ENCODE measurements at regions not wholly inside any gene's neighbourhood (a gene's known extent, or its start where the extent isn't known, plus 50 kb on each side); places are given as distances from the start of the nearest gene placed in this dataset.
"Not testable (repeated sequence)": the region's sequence is repeated elsewhere in the genome, so short reads cannot be mapped to it uniquely, and the experiment has no call there.

DNA sequence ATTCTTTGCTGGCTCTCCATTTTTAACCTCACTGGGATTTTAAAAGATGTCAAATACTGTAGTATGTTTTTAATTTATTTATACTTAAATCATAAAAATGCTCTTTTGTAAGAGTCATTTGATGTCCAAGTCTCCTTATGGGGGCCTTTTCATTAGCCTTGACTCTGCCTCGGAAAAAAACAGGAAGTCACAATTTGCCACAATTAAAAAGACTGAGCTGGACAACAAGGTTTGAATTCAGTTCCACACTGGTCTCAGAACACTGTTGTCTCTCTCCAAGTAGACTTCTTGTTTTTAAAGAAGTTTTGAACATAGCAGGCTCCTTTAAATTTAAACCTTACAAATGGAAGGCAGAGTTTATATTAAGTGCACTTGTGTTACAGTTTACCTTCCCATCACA, 444.2 kb downstream of the ACTL7B start:
- Mint-ChIP-seq H3K36me3 (no peaks in the 10 kb centered on the region), H3K27me3 (no peaks in the 10 kb centered on the region), H3K9me3 (ENCODE audit: low read depth) (no peaks in the 10 kb centered on the region), H3K4me1 (no peaks in the 10 kb centered on the region), H3K4me3 (no peak overlapping the region), H3K27ac (no peak overlapping the region)
- CTCF ChIA-PET, result no interaction called here
- DNase-seq (no peak), ATAC-seq (no peak)

- ATAC-seq (no peak), DNase-seq (no peak)
- H3K4me1 Mint-ChIP-seq, result no peaks in the 10 kb centered on the region
- H3K36me3 Mint-ChIP-seq, result no peaks in the 10 kb centered on the region
- H3K9me3 Mint-ChIP-seq (ENCODE audit: low read depth), result peaks cover 2% of the 10 kb centered on the region
- no peak overlapping the region for H3K27ac Mint-ChIP-seq
- H3K4me3 Mint-ChIP-seq, result no peak overlapping the region
- CTCF ChIA-PET, result no interaction called here
- no peaks in the 10 kb centered on the region for H3K27me3 Mint-ChIP-seq
These were observed 445.6 kb downstream of the ACTL7B start for GRCh38 chr9:108410161-108410560.

DNA sequence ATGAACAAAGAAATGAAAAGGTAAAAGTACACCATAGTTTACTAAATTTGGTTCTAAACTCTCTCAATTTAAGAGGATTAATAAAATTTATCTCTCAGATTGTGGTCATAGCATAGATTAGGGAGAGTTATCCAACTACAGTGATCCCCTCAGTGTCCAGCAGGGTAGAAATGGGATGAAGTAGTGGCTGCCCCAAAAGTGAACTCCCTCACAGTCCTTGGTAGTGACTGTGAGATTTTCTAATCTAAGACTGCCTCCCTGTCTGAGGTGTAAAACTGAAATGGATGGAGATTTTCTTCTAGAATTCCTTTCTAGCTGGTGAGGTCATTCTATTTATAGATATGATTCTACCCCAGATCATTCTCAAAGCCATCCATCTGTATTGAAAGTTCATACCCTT, 455.5 kb downstream of the ACTL7B start:
- DNase-seq, result no peak

GRCh38 chr9:108399851-108400250, 455.9 kb downstream of the ACTL7B start:
- Mint-ChIP-seq H3K27me3 (no peaks in the 10 kb centered on the region), H3K27ac (no peak overlapping the region), H3K4me1 (no peaks in the 10 kb centered on the region), H3K9me3 (ENCODE audit: low read depth) (no peaks in the 10 kb centered on the region), H3K4me3 (no peak overlapping the region), H3K36me3 (no peaks in the 10 kb centered on the region)
- CTCF ChIA-PET, result no interaction called here
- ATAC-seq, result no peak
- DNase-seq, result no peak

More for the DNA sequence above, 455.5 kb downstream of the ACTL7B start:
- ATAC-seq, result no peak
- Mint-ChIP-seq H3K27ac (no peak overlapping the region), H3K36me3 (no peaks in the 10 kb centered on the region), H3K4me1 (no peaks in the 10 kb centered on the region), H3K9me3 (ENCODE audit: low read depth) (peaks cover 2% of the 10 kb centered on the region), H3K27me3 (no peaks in the 10 kb centered on the region), H3K4me3 (no peak overlapping the region)
- CTCF ChIA-PET, result no interaction called here

- Mint-ChIP-seq H3K27ac (no peak overlapping the region), H3K4me1 (no peaks in the 10 kb centered on the region), H3K4me3 (no peak overlapping the region), H3K9me3 (ENCODE audit: low read depth) (no peaks in the 10 kb centered on the region), H3K27me3 (no peaks in the 10 kb centered on the region), H3K36me3 (no peaks in the 10 kb centered on the region)
- DNase-seq (no peak), ATAC-seq (no peak)
- CTCF ChIA-PET, result no interaction called here
These were observed 458.5 kb downstream of the ACTL7B start for GRCh38 chr9:108397286-108397685.

DNA sequence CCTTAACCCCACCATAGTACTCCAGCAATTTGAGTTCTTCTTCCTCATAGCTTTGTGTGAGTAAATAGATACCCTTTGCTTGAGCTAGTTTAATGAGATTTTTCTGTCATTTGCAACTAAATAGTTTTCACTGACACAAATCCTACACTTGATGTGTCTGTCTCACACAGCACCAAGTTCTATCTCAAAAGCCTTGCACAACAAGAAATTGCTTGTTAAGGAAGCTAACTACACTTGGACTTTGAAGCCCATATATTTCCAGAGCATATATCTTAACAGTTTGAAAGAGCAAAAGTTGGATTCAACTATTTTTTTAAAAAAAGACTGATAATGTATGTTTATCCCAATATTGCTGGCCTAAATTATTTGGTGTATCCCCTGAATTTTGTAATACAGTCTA, 459.2 kb downstream of the ACTL7B start:
- DNase-seq (no peak), ATAC-seq (no peak)
- H3K4me1 Mint-ChIP-seq, result no peaks in the 10 kb centered on the region
- H3K27me3 Mint-ChIP-seq, result no peaks in the 10 kb centered on the region
- no peak overlapping the region for H3K27ac Mint-ChIP-seq
- no peaks in the 10 kb centered on the region for H3K9me3 Mint-ChIP-seq (ENCODE audit: low read depth)
- H3K36me3 Mint-ChIP-seq, result no peaks in the 10 kb centered on the region
- H3K4me3 Mint-ChIP-seq, result no peak overlapping the region
- CTCF ChIA-PET, result no interaction called here

GRCh38 chr9:108396193-108396592, 459.6 kb downstream of the ACTL7B start:
- H3K27me3 Mint-ChIP-seq, result no peaks in the 10 kb centered on the region
- no peak for DNase-seq
- no peak overlapping the region for H3K4me3 Mint-ChIP-seq
- H3K4me1 Mint-ChIP-seq, result no peaks in the 10 kb centered on the region
- no peaks in the 10 kb centered on the region for H3K36me3 Mint-ChIP-seq
- H3K9me3 Mint-ChIP-seq (ENCODE audit: low read depth), result no peaks in the 10 kb centered on the region
- CTCF ChIA-PET, result no interaction called here
- no peak overlapping the region for H3K27ac Mint-ChIP-seq
- no peak for ATAC-seq

DNA sequence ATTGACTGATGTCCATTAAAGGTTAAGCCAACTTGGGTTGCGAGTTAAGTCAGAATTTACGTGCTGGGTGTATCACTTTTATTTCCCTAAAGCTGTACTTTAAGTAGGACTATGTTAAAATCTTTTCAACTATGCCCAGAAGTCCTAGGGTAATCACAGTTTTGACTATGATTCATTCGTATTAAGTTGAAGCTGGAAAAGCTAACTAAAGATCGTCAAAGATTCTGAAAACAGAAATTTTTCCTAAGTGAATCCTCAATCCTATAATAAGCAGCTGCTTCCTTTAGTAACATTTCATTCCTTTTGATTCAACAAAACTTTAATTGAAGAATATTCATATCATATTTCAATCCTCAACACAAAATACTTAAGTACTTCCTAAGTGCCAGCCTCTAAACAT, 460.4 kb downstream of the ACTL7B start:
- Mint-ChIP-seq H3K27me3 (no peaks in the 10 kb centered on the region), H3K4me1 (no peaks in the 10 kb centered on the region), H3K4me3 (no peak overlapping the region), H3K9me3 (ENCODE audit: low read depth) (no peaks in the 10 kb centered on the region), H3K36me3 (no peaks in the 10 kb centered on the region), H3K27ac (no peak overlapping the region)
- no peak for DNase-seq
- ATAC-seq, result no peak
- CTCF ChIA-PET, result no interaction called here

GRCh38 chr9:108394726-108395125, 461.1 kb downstream of the ACTL7B start:
- ATAC-seq (no peak), DNase-seq (no peak)
- Mint-ChIP-seq H3K4me1 (no peaks in the 10 kb centered on the region), H3K27me3 (no peaks in the 10 kb centered on the region), H3K4me3 (no peak overlapping the region), H3K27ac (no peak overlapping the region), H3K36me3 (no peaks in the 10 kb centered on the region), H3K9me3 (ENCODE audit: low read depth) (no peaks in the 10 kb centered on the region)
- CTCF ChIA-PET, result no interaction called here

GRCh38 chr9:108393481-108394001, 462.2 kb downstream of the ACTL7B start:
- H3K4me1 Mint-ChIP-seq, H3K36me3 Mint-ChIP-seq, DNase-seq: not testable (repeated sequence)

GRCh38 chr9:108392877-108393276, 462.9 kb downstream of the ACTL7B start:
- no peak overlapping the region for H3K4me3 Mint-ChIP-seq
- no peak overlapping the region for H3K27ac Mint-ChIP-seq
- DNase-seq, result no peak
- CTCF ChIA-PET, result no interaction called here
- H3K36me3 Mint-ChIP-seq, result no peaks in the 10 kb centered on the region
- no peaks in the 10 kb centered on the region for H3K27me3 Mint-ChIP-seq
- peaks cover 7% of the 10 kb centered on the region for H3K4me1 Mint-ChIP-seq
- no peak for ATAC-seq
- no peaks in the 10 kb centered on the region for H3K9me3 Mint-ChIP-seq (ENCODE audit: low read depth)

More at GRCh38 chr9:108393481-108394001, 462.2 kb downstream of the ACTL7B start:
- H3K9me3 Mint-ChIP-seq (ENCODE audit: low read depth); H3K27me3 Mint-ChIP-seq; H3K4me3 Mint-ChIP-seq; CTCF ChIA-PET; ATAC-seq; H3K27ac Mint-ChIP-seq: not testable (repeated sequence)

DNA sequence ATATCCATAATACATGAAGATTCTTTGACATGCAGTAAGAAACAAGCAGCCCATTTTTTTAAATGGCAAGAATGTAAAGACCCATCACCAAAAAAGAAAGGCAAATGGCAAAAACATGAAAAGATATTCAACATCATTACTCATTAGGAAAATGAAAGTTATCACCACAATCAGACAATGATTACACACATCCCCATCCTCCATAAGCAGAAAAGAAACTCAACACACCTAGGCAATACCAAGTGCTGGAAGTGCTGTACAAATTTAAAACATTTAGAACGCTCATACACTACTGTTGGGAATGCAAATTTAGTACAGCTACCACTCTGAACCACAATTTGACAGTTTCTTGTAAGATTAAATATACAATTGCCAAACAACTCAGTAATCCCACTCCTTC, 466.7 kb downstream of the ACTL7B start:
- CTCF ChIA-PET, result no interaction called here
- no peak for DNase-seq
- Mint-ChIP-seq H3K4me1 (peaks cover 7% of the 10 kb centered on the region), H3K4me3 (no peak overlapping the region), H3K9me3 (ENCODE audit: low read depth) (peaks cover 2% of the 10 kb centered on the region), H3K36me3 (no peaks in the 10 kb centered on the region), H3K27me3 (no peaks in the 10 kb centered on the region), H3K27ac (no peak overlapping the region)
- no peak for ATAC-seq

DNA sequence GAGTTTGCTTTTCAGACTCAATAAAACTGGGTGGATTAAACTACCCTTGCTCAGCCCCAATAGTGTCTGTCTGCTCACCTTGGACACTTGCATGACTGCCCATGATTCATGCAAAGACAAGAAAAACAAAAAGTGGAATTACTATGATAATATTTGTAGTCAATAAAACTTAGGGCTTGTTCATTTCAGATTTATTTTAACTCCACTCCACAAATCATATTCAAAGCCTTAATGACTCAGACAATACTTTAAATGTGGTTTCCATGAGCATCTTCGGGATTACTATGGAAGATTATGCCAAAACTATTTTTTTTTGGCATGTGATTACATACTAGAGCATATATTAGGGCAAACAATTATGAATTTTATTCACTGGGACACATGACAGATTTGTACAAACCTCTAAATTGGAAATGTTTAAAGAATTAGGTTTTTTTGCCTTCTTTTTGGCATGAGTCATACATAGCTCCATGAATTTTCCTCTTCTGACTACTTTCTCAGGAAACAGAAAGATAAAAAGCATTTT, 468.9 kb downstream of the ACTL7B start:
- Mint-ChIP-seq H3K4me3 (no peak overlapping the region), H3K9me3 (ENCODE audit: low read depth) (peaks cover 2% of the 10 kb centered on the region), H3K27me3 (no peaks in the 10 kb centered on the region), H3K36me3 (no peaks in the 10 kb centered on the region), H3K4me1 (peaks cover 7% of the 10 kb centered on the region), H3K27ac (no peak overlapping the region)
- ATAC-seq, result no peak
- DNase-seq, result no peak
- CTCF ChIA-PET, result no interaction called here

GRCh38 chr9:108386032-108386431, 469.8 kb downstream of the ACTL7B start:
- no peak overlapping the region for H3K4me3 Mint-ChIP-seq
- no peaks in the 10 kb centered on the region for H3K36me3 Mint-ChIP-seq
- H3K27ac Mint-ChIP-seq, result no peak overlapping the region
- H3K9me3 Mint-ChIP-seq (ENCODE audit: low read depth), result peaks cover 2% of the 10 kb centered on the region
- ATAC-seq, result no peak
- peaks cover 7% of the 10 kb centered on the region for H3K4me1 Mint-ChIP-seq
- no peak for DNase-seq
- no peaks in the 10 kb centered on the region for H3K27me3 Mint-ChIP-seq
- CTCF ChIA-PET, result no interaction called here

- Mint-ChIP-seq H3K9me3 (ENCODE audit: low read depth) (peaks cover 2% of the 10 kb centered on the region), H3K27me3 (no peaks in the 10 kb centered on the region), H3K27ac (no peak overlapping the region), H3K36me3 (no peaks in the 10 kb centered on the region), H3K4me3 (no peak overlapping the region), H3K4me1 (peaks cover 1% of the 10 kb centered on the region)
- ATAC-seq (no peak), DNase-seq (no peak)
- CTCF ChIA-PET, result no interaction called here
These were observed 472.0 kb downstream of the ACTL7B start for GRCh38 chr9:108383796-108384195.
